GM04504 (cell line): ENCODE measurements at regions not wholly inside any gene's neighbourhood (a gene's known extent, or its start where the extent isn't known, plus 50 kb on each side); places are given as distances from the start of the nearest gene placed in this dataset.
A peak's percentile ranks its signal among the peaks of the same experiment; 100 is the strongest.

Experiments used
- DNase-seq: peaks from one replicate; pipeline ENCODE4 v3.0.0-alpha.2; 2012; ENCODE audit warnings: low read depth

- no peak for DNase-seq
Measured at GRCh38 chr10:61547297-61547696, 94.1 kb upstream of the TMEM26 start.

DNA sequence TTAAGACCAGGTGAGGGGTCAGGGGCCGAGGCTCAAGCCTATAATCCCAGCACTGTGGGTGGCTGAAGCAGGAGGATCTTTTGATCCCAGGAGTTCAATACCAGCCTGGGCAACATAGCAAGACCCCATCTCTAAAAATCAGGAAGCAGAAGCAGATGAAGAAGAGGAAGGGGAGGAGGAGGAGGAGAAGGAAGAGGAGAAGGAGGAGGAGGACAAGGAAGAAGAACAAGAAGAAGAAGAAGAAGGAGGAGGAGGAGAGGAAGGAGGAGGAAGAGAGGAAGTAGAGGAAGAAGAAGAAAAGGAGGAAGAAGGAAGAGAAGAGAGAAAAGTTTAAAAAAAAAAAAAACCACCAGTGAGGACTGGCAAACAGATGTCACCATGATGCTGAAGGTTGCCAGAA, 92.0 kb upstream of the TMEM26 start:
- DNase-seq: no peak

DNA sequence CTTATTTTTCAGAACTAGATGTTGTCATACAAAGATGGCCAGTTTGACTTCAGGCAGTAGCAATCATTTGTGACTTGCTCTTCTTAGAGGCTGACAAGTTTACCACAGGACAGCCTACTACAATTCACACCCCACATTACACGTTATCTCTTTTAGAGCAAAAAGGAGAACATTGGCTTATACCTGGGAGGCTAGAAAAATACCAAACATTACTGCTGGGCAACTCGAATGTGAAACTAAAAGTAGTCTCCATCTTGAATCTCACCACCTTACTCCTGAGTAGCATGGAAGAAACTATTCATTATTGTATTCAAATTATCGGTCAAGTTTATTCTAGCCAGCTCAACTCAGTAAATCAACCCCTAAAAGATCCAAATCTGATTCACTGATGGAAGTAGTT, 90.7 kb upstream of the TMEM26 start:
- no peak for DNase-seq

- no peak for DNase-seq
Measured at GRCh38 chr10:61542596-61542995, 89.4 kb upstream of the TMEM26 start.

DNA sequence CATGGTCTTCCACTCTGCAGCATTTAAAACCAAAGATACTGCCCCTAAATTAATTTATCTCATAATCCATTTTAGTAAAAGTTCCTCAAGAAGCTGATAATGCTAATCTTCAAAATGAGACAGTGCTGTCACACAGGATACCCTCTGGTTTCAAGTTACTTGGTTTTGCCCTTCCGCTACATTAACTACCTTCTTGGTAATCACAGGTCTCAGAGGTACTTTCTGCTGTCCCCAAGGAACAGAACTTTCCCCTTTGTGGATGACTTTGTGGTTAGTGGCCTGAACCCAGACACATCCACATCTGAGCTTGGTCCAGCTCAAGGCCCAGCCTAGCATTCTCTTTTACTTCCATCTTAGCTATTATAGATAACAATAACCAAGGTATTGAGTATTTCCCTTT, 88.8 kb upstream of the TMEM26 start:
- no peak for DNase-seq

DNA sequence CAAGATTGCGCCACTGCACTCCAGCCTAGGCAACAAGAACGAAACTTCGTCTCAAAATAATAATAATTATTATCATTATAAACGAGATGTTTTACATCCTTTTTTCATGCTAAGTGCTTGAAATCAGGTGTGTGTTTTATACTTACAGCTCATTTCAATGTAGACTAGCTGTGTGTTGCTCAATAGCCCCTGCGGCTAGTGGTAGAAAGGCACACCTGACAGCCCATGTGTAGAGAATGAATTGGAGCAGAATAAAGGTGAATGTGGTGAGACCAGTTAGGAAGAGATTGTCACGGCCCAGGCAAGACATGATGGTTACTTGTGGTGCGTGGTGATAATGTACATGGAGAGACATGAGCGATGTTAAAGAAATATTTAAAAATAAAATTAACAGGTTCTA, 86.7 kb upstream of the TMEM26 start:
- DNase-seq: no peak

DNA sequence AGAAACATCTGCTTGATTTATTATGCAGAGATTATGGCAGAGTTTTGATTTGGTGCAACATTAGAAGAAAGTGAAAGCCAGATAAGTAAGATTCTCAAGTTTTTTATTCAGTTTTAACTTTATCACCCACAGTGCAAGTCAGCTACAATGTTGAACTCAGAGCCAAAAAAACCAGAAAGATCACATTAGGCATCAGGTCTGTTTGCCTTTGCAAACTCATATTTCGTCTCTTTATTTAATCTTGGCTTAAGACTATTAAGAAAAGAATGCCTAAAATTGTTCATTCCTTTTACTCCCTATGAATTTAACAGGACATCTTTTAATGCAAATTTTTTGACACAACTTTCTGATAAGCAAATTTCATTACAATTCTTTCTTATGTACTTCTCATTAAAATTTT, 76.0 kb upstream of the TMEM26 start:
- no peak for DNase-seq

- DNase-seq: peak; percentile 34
Measured at GRCh38 chr10:61503051-61503450, 49.9 kb upstream of the TMEM26 start.
